ENCODE measurements at regions not wholly inside any gene's neighbourhood (a gene's known extent, or its start where the extent isn't known, plus 50 kb on each side); places are given as distances from the start of the nearest gene placed in this dataset.
"Not testable (repeated sequence)": the region's sequence is repeated elsewhere in the genome, so short reads cannot be mapped to it uniquely, and the experiment has no call there.

- DNase-seq: no peak
These were observed 90.3 kb downstream of the RTP5 start for GRCh38 chr2:241959751-241960269.

DNA sequence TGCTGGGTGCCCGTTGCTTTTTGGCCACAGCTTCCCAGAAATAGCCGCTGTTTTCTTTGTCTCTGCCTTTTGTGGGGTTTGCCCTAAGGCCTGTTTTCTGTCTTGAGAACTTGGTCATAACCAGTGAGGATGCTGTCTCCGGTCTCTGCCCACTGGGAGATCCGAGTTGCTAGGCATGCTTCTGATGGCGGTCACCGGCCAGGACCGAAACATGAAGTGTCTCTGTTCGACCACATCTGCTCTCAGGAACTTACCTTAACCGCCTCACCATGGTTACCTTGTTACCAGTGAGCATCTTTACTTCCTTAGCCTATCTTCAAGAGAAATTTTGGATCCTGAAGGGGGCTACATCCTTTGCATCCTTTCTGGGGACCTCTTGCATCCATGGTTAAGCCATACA lies 91.9 kb downstream of the RTP5 start:
- no peak for DNase-seq

DNA sequence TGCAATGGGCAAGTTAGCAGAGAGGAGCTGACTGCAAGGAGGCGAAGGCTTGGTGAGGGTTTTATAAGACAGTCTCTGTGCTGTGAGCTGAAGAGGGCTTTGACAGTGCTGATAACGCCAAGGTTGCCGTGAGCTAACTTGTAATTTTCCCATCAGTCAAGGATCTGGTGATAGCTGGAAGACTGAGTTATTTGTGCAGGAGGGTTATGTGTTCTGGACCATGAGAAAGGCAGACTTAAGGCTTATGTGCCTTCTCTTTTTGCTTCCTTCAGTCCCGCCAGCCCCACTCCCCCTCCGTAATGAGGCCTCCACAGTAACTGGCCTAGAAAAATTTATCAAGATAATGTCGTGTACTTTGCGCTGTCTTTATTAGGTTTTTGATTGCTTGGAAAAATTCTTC lies 94.6 kb downstream of the RTP5 start:
- no peak for DNase-seq

DNA sequence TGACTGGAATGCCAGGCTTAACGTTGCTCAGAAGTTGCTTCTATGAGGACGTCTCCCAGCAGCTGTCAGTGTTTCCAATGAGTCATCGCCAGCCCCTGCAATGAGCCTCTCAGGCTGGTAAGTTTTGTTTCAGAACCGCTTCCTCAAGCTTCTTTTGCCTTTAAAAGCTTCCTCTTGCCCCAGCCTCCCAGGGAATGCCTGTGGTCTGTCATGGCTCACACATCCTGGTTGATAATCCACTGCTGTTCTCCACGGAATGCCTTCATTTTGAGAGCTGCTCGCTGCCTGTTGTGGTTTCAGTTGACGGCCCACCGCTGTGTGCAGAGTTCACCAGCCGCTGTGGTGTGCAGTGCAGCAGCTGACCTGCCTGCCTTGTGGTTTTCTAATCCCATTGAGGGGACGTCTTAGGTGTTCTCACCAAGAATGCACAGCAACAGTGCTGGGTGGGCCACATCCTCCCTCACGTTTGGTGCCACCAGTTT lies 96.4 kb downstream of the RTP5 start:
- DNase-seq: no peak

DNA sequence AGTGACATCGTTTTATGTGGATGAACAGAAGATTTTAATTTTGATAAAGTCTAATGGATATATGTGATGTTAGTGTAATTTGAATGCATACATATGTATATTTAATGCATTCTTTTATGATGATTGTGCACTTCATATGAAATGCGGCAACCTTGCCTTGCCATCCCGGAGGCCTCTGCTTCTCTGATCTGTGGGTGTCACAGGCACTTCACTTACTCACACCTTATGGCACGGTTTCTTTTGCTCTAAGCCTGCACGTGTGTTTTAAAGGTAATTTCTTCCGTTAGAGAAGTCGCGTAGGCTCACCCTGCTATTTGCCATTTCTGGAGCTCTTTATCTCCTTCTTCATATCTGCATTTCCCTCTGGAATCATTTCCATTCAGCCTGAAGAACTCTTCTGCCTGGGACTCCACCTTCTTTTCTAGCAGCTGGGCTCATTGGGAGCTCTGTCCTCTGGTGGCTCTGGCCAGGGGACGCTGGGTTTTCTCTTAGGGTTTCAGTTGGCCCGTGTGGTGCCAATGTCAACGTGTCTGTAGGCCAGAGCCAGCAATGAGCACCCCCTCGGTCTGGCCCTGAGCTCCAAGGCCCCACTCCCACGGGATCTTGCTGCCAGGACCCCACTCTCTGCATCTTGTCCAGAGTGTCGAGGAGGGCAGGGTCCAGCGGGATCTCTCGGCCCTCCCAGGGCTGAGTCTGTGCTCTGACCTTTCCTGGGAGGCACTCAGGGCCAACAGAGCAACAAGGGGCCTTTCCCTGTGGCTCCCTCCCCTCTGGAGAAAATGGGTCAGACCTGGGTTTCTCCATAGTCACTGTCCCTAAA lies 97.3 kb downstream of the RTP5 start:
- DNase-seq: no peak

DNA sequence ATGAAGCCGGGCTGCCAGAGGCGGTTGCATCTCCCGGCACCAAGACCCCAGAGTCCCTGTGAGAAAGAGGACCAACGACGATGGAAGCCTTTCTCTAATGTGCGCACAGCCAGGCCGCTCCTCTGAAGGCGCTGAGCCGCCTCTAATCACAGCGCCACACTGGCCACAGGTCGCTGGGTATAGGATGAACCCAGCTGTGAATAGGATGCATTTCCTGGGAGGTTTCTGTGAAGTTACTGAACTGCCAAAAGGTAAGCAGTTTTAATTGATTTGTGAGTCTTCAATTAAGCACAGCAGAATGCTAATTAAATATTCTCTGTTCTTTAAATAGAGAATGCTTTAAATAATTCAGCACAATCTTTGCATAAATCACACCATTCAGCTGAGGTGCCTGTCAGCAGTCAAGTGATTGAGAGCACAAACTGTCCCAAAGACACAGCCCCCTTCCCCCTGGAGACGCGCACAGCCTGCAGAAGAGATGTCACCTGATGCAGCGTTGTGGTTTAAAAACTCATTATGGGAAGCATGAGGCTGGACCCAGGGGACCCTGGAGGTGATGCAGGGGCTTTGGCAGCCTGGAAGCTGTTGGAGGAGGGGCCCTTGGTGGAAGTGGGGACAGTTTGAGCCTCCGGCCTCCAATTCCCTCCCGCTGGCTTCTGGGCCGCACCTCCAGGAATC lies 98.1 kb downstream of the RTP5 start:
- DNase-seq: no peak

DNA sequence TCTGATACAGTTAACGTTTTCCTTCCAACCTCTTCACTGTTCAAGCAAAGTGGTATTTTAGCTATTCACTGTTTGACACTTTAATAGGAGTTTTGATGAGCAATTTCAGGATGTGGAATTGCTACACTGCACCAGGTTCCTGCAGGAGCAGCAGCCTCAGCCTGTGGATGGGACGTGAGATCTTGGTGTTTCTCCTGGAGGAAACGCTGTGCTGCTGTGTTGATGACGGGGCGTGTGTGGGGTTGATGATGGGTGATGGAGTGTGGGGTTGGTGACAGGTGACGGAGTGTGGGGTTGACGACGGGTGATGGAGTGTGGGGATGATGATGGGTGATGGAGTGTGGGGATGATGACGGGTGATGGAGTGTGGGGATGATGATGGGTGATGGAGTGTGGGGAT lies 98.9 kb downstream of the RTP5 start:
- DNase-seq: no peak

GRCh38 chr2:241969182-241969581 lies 99.7 kb downstream of the RTP5 start:
- not testable (repeated sequence) for DNase-seq

DNA sequence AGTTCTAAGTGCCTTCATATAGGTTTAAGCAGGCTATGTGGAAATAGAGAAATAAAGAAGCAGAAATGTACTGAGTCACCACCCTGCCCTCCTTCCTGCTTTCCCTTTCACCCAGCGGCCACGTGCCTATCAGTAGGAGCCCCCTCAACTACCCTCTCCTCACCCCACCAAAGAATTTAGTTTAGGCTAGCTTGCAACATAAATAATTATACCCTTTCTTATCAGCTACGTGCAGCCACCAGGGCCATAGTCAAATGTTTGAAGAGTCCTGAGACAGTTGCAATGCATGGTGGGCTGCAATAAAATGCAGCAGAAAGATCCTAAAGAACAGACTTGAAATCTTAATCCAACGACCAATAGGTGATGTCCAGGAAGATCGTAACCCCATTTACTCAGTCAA lies 101.2 kb downstream of the RTP5 start:
- no peak for DNase-seq

- DNase-seq: no peak
These were observed 104.6 kb downstream of the RTP5 start for GRCh38 chr2:241974096-241974495.

DNA sequence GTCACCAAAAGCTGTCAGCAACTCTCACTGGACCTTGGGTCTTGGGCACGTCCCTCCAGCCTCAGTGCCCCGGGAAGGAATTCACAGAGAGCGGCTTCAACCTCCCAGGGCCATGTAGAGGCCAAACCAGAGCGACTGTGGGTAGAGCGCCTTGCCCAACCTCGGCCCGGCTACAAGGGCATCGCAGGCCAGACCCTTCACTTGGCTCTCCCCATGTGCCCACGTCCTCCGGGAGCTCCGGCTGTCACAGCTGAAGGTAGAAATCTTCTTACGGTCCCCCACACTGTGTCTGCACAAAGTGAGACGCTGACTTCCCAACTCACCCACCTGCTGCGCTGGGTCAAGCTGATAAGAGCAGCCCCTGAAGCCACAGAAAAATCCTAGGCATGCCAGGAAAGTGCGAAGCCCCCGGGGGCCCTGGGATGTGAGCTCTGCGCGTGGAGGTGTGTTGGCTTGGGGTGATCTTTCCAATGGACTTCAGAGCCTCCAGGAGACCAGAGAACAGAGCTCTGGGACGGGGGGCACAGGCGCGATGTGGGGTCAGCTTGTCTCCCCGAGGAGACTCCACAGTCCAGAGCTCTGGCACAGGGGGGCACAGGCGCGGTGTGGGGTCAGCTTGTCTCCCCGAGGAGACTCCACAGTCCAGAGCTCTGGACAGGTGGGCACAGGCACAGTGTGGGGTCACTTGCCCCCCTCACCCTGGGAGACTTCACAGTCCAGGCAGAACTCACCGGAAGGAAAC lies 105.5 kb downstream of the RTP5 start:
- DNase-seq: no peak

DNA sequence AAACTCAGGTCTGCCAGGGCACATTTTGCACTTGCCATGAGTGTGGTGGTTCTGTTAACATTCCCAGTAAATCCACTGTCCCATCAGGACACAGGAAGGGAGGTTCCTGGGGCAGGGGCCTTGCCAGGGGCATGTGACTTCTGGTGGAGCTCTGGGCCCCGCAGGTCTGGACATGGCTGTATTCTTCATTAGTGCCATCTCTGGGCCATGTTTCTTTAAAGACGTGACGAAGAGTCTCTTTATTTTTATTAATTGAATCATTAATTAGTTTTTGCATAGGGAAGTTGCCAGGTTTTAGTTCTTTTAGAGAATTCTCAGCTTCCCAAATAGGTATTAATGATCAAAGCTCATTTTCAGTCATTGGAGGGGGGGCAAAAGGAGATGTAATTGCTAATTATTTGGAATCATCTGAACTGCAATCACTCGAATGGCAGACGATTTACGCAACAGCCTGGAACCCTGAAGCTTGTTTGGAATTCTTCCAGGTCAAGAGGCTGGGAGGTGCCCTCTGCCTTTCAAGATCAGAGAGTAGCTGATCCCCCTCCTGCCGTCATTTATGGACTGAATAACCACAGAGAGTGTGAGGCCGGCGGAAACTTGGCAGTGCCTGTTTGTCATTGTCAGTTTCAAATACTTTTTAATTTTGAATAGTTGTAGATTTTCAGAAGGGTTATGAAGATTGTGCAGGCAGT lies 106.2 kb downstream of the RTP5 start:
- no peak for DNase-seq

GRCh38 chr2:241976296-241976695 lies 106.8 kb downstream of the RTP5 start:
- DNase-seq: no peak

GRCh38 chr2:241977557-241978300 lies 108.2 kb downstream of the RTP5 start:
- no peak for DNase-seq

- no peak for DNase-seq
These were observed 109.1 kb downstream of the RTP5 start for GRCh38 chr2:241978670-241979069.

GRCh38 chr2:241980193-241980592 lies 110.7 kb downstream of the RTP5 start:
- no peak for DNase-seq

- no peak for DNase-seq
These were observed 111.7 kb downstream of the RTP5 start for GRCh38 chr2:241981076-241981700.

DNA sequence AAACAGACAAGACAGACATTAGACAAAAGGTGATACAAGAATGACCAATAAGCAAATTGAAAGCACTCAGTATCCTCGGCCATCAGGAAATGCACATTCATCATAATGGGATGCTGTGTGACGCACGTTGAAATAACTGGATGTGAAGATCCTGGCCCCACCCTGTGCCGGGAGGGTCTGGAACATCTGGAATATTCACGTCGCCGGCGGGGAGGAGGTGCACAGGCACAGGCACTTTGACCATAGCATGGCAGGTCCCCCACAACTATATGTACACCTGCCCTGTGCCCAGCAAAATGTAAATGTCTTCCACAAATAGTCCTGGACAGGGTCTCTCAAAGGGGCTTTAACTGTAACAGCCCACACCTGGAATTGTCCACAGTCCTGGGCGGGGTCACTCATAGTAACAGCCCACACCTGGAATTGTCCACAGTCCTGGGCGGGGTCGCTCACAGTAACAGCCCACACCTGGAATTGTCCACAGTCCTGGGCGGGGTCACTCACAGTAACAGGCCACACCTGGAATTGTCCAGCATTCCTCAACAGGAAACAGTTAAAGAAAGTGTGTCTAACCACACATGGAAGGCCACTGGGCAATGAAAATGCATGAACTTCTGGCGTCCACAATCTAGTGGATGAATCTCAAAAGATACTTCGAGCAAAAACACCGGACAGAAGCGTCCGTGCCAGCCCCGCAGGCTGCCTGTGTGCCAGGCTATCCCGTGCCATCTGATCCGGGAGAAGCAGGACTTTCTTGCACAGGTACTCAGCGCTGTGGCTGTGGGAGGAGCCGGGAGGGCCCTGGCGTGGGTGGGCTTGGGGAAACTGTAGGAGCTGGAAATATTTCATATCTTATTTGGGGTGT lies 113.4 kb downstream of the RTP5 start:
- no peak for DNase-seq

DNA sequence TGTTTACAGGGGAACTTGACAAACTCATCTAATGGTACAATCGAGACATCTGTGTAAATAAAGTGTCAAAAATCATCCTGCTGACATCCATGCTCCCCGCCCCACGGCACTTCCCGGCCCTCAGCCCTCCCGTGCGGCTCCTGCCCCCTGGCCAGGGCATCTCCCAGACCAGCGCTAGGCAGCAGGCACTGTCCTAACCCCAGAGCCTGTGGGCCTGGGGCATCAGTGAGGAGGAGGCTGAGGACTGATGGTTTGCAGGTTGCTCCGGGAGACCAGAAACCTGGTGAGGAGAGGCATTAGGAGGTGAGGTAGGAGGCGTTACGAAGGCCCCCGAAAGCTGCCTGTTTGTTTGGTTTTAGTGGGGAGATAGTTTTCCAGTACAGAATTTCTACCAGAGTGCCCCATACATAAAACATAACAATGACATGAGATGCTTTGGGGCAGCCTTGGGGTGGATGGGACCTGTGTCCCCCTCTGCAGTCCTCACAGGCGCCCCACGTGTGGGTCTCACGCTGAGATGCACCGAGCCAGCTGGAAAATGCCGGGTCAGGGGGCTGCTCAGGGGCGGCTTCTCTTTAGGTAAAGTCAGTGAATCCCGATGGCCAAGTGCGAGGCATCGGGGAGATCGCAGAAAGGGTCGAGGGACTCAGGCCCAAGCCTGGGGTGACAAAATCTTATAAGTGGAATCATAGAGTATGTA lies 114.2 kb downstream of the RTP5 start:
- no peak for DNase-seq

DNA sequence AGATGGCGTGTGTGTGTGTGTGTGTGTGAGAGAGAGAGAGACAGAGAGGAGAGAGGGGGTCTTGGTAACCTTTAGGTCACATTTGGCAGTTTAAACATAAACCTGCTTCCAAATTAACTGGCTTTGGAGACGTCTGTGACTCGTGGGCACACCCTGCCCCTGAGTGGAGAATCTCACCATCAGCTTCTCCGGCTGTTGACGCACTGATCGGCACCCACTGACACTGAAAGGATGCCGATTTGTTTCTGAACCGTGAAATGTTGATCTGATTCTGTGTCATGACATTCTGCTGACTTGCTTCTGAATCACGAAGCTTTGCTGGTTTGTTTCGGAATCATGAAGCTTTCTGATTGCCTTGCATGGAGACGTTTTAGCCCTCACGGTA lies 114.7 kb downstream of the RTP5 start:
- no peak for DNase-seq

Measured in NCI-H1048 (cell line).